Tibial artery (tissue), 4 donors: ENCODE measurements at regions not wholly inside any gene's neighbourhood (a gene's known extent, or its start where the extent isn't known, plus 50 kb on each side); places are given as distances from the start of the nearest gene placed in this dataset.

Experiments used
- DNase-seq, 2 donors: peaks; one replicate each; pipeline ENCODE4 v3.0.0-alpha.2; 2019
- H3K27ac ChIP-seq, 2 donors: fragments of 200-600 bp; sonication (generic) in 1 of 2; 1 replicate in 1 of 2; 2 replicates in 1 of 2; pipeline ENCODE4 v1.5.1; 2018 to 2019; ENCODE audit warnings: mild to moderate bottlenecking in 1 of 2
- H3K27me3 ChIP-seq, 2 donors: fragments of 200-600 bp; sonication (generic) in 1 of 2; one replicate each; pipeline versions ENCODE4 v1.5.1 to v1.6.0; 2016 to 2019
- H3K36me3 ChIP-seq, 3 donors: fragments of 200-600 bp; sonication (generic) in 2 of 3; one replicate each; pipeline ENCODE4 v1.5.1; 2016 to 2019; ENCODE audit warnings: mild to moderate bottlenecking in 2 of 3
- H3K4me1 ChIP-seq, 4 donors: fragments of 200-600 bp; sonication (generic) in 2 of 4; 1 replicate in 3 of 4; 2 replicates in 1 of 4; pipeline ENCODE4 v1.5.1; 2016 to 2019
- H3K4me3 ChIP-seq, 2 donors: fragments of 200-600 bp; sonication (generic) in 1 of 2; 1 replicate in 1 of 2; 2 replicates in 1 of 2; pipeline ENCODE4 v1.5.1; 2018 to 2019; ENCODE audit warnings: mild to moderate bottlenecking in 2 of 2
- H3K9me3 ChIP-seq, 3 donors: fragments of 200-600 bp; sonication (generic) in 1 of 3; one replicate each; pipeline ENCODE4 v1.5.1; 2016 to 2019
- CTCF ChIP-seq, 2 experiments: fragments of 200-600 bp in 1 of 2; fragments of 450-650 bp in 1 of 2; IDR thresholded peaks; one replicate each; pipeline ENCODE4 v1.5.1; 2017 to 2019; ENCODE audit warnings: antibody characterized with exemption in 2 of 2, mild to moderate bottlenecking in 1 of 2, moderate library complexity in 1 of 2
- intact Hi-C: fragments of 100-400 bp; cut with DNase I; formaldehyde crosslinking; loops from one replicate; pipeline ENCODE4 v1.15.0; 2023; ENCODE audit warnings: low total_unique reads

DNA sequence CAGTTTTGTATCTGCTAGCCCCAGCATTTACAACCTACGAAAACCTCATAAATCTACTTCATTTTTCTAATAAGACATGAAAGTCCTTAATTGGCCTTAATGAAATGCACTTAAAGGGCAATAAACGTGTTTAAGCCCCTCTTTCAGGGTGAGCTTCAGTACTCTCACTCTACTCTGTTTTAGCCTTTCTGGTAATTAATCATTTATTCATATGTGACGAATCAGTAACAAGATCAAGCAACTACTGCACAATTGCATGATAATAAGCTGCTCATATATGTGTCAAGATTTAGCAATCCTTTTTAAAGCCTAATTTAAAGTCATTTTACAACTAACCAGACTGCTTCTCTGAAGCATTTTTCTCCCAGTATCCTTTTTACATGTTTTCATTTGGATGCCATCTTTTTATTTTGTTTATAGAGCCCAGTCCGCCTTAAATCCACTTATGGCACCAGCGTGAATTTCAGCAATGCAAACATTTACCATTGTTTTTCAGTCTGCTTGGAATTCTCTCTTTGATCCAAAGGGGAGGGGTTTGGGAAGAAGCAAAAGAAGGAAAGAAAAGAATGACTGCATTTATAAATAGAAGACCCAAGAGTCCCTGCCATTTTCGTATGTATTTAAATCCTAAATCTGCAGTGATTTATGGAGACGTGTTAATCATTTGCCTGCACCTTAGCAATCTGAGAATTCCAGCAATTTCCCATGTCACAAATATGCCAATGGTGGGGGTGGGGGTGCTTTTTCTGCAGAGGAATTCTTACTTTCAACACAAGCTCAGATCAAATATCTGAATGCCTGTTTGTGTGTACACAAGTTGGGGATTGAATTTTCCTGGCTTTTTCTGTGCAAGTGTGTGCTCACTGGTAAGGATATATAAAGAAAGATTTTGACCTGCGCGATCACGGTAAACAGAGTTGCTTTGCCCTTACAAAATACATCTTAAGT, 230.8 kb upstream of the TBC1D5 start:
- no peaks in the 10 kb centered on the region for H3K27me3 ChIP-seq
- H3K27ac ChIP-seq, result no peak overlapping the region
- TF ChIP-seq CTCF (IDR thresholded peaks at IDR 0.05), result no peak
- H3K4me3 ChIP-seq, result no peak overlapping the region
- no peaks in the 10 kb centered on the region for H3K36me3 ChIP-seq
- no peak for DNase-seq
- no peaks in the 10 kb centered on the region for H3K9me3 ChIP-seq
- intact Hi-C loops, result no loop called here
- no peaks in the 10 kb centered on the region for H3K4me1 ChIP-seq

- Histone ChIP-seq H3K4me1 (no peaks in the 10 kb centered on the region), H3K27me3 (no peaks in the 10 kb centered on the region), H3K9me3 (no peaks in the 10 kb centered on the region), H3K4me3 (no peak overlapping the region), H3K27ac (no peak overlapping the region), H3K36me3 (no peaks in the 10 kb centered on the region)
- no peak for TF ChIP-seq CTCF (IDR thresholded peaks at IDR 0.05)
- intact Hi-C loops, result no loop called here
- DNase-seq, result no peak
Observed at GRCh38 chr3:17972476-17972875, 230.0 kb upstream of the TBC1D5 start.

DNA sequence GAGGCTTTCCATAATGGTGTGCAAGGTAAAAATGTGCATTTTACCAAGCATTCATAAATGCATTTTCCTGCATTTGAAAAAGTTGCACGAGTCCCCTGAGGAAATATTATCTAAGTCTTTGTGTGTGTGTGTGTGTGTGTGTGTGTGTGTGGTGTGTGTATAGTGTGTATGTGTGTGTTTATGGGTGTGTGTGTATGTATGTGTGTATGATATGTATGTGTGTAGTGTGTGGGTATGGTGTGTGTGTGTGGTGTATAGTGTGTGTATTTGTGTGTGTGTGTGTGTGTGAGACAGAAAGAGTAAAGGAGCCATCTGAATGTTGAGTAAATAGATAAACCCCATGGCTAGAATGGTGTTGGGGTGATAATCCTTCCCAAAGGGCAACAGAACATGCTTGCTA, 229.6 kb upstream of the TBC1D5 start:
- Histone ChIP-seq H3K27ac (no peak overlapping the region), H3K4me3 (no peak overlapping the region), H3K9me3 (no peaks in the 10 kb centered on the region), H3K27me3 (no peaks in the 10 kb centered on the region), H3K4me1 (no peaks in the 10 kb centered on the region), H3K36me3 (no peaks in the 10 kb centered on the region)
- DNase-seq, result no peak
- intact Hi-C loops, result no loop called here
- TF ChIP-seq CTCF (IDR thresholded peaks at IDR 0.05), result no peak

DNA sequence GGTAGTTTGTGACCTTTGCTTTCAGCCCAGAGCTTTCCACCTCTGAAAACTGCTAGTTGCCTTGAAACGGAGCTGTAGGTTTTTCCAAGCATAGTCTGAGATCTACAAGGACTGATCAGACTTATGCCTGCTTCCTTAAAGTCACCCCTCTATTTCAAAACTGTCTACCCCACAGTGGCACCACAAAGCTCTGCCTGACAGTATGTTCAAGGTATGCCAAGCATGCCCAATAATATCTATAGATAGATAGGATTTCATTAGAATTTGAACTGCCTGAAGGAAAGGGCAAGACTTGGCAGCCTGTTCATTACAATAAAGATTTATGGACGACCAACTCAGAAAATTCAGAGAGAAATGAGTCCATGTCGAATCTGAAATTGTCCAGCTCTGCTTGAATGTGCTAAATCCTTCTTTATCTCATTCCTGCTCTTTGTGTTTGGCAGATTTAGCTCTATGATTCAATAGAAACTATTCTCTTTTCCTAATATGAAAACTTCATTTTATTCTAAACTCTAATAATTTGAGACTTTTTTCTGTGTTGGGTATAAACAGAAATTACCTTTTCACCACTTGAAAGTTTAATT, 227.6 kb upstream of the TBC1D5 start:
- intact Hi-C loops, result no loop called here
- no peak for TF ChIP-seq CTCF (IDR thresholded peaks at IDR 0.05)
- no peak for DNase-seq
- H3K36me3 ChIP-seq, result no peaks in the 10 kb centered on the region
- no peaks in the 10 kb centered on the region for H3K4me1 ChIP-seq
- no peaks in the 10 kb centered on the region for H3K27me3 ChIP-seq
- H3K27ac ChIP-seq, result no peak overlapping the region
- H3K4me3 ChIP-seq, result no peak overlapping the region
- H3K9me3 ChIP-seq, result no peaks in the 10 kb centered on the region

DNA sequence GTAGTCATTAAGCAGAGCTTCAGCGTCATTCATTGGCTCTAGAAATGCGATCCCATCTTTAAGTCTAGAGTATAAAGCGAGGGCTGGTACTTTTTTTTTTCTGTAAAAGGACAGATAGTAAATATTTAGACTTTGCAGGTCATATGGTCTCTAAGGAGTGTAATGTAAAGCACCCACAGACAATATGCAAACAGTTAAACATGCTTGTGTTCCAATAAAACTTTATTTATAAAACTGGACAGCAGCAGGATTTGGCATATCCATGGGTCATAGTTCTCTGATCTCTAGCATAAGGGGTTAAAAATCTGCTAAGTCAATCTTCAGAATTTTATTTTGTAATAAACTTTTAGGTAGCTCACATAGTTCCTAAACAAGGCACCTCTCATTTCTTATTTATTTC, 226.8 kb upstream of the TBC1D5 start:
- Histone ChIP-seq H3K27ac (no peak overlapping the region), H3K9me3 (no peaks in the 10 kb centered on the region), H3K4me3 (no peak overlapping the region), H3K36me3 (no peaks in the 10 kb centered on the region), H3K27me3 (no peaks in the 10 kb centered on the region), H3K4me1 (no peaks in the 10 kb centered on the region)
- intact Hi-C loops, result no loop called here
- TF ChIP-seq CTCF (IDR thresholded peaks at IDR 0.05), result no peak
- DNase-seq, result no peak
